GM12878 (cell line): ENCODE measurements at regions not wholly inside any gene's neighbourhood (a gene's known extent, or its start where the extent isn't known, plus 50 kb on each side); places are given as distances from the start of the nearest gene placed in this dataset.

Source experiments
- EZH2 ChIP-seq: IDR thresholded peaks from 2 replicates; pipeline ENCODE4 v1.6.1; 2012; ENCODE audit warnings: low read depth, mild to moderate bottlenecking, control low read depth, inconsistent platforms, low read length, borderline replicate concordance; ENCODE audit not compliant: control insufficient read depth
- MEF2A ChIP-seq: IDR thresholded peaks from 2 replicates; pipeline ENCODE4 v1.6.1; 2011; ENCODE audit warnings: low read depth, mild to moderate bottlenecking, low read length, moderate library complexity; ENCODE audit not compliant: insufficient read depth
- NR2C2 ChIP-seq: IDR thresholded peaks from 2 replicates; pipeline ENCODE4 v1.6.1; 2011; ENCODE audit warnings: borderline replicate concordance, low read depth; ENCODE audit not compliant: control insufficient read depth, insufficient read length
- POLR2A ChIP-seq: IDR thresholded peaks from 2 replicates; pipeline ENCODE4 v1.6.1; 2011; ENCODE audit warnings: low read depth, mild to moderate bottlenecking, low read length
- TF ChIP-seq, protein P1 (sequence below): fragments of 450-650 bp; IDR thresholded peaks from 2 replicates; pipeline ENCODE4 v1.6.1; 2017; ENCODE audit warnings: low read depth, mild to moderate bottlenecking, moderate library complexity
- TF ChIP-seq, protein P2 (sequence below), 3 experiments: IDR thresholded peaks in 2 of 3; conservative IDR thresholded peaks in 1 of 3; 2 replicates each; pipeline ENCODE4 v1.5.1; 2011; ENCODE audit warnings: low read depth in 3 of 3, low read length in 3 of 3, mild to moderate bottlenecking in 3 of 3, control low read depth in 2 of 3, moderate library complexity in 2 of 3, inconsistent platforms in 1 of 3, mixed read lengths in 1 of 3; ENCODE audit not compliant: control insufficient read depth in 2 of 3, insufficient read depth in 1 of 3; ENCODE audit errors: extremely low read depth in 1 of 3

DNA sequence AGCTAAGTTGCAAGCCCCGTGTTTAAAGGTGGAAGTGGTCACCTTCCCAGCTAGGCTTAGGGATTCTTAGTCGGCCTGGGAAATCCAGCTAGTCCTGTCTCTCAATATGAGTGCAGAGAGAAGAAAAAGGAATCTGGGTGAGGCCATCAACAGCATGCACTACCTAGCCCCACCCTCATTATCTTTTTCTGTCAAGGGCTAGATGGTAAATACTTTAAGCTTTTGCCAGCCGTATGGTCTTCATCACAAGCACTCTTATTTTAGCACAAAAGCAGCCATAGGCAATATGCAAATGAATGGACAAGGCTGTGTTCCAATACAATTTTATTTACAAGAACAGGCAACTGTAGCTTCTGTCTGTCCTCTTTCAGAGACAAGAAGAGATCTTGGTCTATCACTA is 282.9 kb downstream of the ZNF674 start:
- TF ChIP-seq MEF2A (no peak), POLR2A (no peak), EZH2 (no peak), NR2C2 (no peak)
- TF ChIP-seq, protein P1, sequence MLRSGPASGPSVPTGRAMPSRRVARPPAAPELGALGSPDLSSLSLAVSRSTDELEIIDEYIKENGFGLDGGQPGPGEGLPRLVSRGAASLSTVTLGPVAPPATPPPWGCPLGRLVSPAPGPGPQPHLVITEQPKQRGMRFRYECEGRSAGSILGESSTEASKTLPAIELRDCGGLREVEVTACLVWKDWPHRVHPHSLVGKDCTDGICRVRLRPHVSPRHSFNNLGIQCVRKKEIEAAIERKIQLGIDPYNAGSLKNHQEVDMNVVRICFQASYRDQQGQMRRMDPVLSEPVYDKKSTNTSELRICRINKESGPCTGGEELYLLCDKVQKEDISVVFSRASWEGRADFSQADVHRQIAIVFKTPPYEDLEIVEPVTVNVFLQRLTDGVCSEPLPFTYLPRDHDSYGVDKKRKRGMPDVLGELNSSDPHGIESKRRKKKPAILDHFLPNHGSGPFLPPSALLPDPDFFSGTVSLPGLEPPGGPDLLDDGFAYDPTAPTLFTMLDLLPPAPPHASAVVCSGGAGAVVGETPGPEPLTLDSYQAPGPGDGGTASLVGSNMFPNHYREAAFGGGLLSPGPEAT = no peak
- TF ChIP-seq, protein P2, sequence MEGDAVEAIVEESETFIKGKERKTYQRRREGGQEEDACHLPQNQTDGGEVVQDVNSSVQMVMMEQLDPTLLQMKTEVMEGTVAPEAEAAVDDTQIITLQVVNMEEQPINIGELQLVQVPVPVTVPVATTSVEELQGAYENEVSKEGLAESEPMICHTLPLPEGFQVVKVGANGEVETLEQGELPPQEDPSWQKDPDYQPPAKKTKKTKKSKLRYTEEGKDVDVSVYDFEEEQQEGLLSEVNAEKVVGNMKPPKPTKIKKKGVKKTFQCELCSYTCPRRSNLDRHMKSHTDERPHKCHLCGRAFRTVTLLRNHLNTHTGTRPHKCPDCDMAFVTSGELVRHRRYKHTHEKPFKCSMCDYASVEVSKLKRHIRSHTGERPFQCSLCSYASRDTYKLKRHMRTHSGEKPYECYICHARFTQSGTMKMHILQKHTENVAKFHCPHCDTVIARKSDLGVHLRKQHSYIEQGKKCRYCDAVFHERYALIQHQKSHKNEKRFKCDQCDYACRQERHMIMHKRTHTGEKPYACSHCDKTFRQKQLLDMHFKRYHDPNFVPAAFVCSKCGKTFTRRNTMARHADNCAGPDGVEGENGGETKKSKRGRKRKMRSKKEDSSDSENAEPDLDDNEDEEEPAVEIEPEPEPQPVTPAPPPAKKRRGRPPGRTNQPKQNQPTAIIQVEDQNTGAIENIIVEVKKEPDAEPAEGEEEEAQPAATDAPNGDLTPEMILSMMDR (IDR thresholded peaks at IDR 0.05 in 2 of 3, conservative IDR thresholded peaks at IDR 0.05 in 1 of 3; ENCODE audit: control insufficient read depth in 2 of 3, extremely low read depth in 1 of 3, insufficient read depth in 1 of 3, low read depth in 3 of 3, low read length in 3 of 3) = no peak
